Suppressor macrophage (primary cell): ENCODE measurements at regions not wholly inside any gene's neighbourhood (a gene's known extent, or its start where the extent isn't known, plus 50 kb on each side); places are given as distances from the start of the nearest gene placed in this dataset.

ENCODE experiments used
- DNase-seq, 4 experiments: peaks; one replicate each; pipeline ENCODE4 v3.0.0-alpha.2; 2020 to 2022

DNA sequence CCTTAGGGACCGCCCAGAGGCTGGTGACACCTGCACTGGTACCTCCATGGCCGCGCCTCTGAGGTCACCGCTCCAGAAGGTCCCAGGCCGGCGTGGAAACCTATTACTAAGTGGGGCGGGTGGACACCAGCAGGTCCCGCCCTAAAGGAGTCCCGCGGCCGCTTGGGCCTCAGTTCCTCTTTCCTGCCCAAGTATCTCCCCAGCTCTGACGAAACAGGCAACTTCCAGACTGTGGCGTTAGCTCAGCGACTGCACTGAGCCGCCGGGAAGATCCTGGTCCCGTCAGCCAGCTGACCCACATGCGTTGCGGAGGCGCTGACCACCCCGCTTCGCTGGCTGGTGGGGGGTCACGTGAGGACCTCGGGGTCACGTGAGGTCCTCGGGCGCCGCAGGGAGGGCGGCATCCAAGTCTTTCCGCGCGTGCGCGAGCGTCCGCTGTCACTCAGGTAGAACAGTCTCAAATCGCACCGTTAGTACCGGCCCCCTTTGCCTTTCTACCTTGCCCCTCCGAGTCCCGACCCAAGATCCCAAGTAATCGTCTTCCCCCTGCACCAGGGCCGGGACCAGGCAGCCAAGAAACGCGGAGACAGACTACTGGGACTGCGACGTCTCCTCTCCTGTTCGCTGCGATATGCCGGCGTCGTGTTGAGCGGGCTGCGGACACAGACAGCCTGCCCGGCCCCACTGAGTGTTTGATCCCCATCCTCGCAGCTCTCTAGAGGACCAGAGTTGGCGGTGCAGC, 53.7 kb upstream of the KDM4C start:
- peak; percentile 94 to 99 (median 96) for DNase-seq

GRCh38 chr9:6702707-6703106, 55.1 kb upstream of the KDM4C start:
- no peak for DNase-seq

DNA sequence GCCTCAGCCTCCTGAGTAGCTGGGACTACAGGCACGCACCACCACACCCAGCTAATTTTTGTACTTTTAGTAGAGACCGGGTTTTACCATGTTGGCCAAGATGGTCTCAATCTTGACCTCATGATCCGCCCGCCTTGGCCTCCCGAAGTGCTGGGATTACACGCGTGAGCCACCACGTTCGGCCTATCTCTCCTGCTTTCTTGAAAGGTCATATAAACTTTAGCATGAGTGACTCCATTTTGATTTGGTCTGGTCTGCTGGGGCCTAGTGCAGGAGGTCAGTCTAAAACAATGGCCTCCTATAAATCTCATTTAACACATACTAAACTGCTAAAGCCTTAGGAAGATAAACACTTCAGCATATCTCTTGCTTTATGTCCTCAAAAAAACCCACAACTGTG, 50.6 kb upstream of the GLDC start:
- DNase-seq = no peak

- DNase-seq = no peak
These were observed 49.7 kb upstream of the GLDC start for GRCh38 chr9:6695121-6695814.
